ENCODE measurements at regions not wholly inside any gene's neighbourhood (a gene's known extent, or its start where the extent isn't known, plus 50 kb on each side); places are given as distances from the start of the nearest gene placed in this dataset.
A peak's percentile ranks its signal among the peaks of the same experiment; 100 is the strongest.

DNA sequence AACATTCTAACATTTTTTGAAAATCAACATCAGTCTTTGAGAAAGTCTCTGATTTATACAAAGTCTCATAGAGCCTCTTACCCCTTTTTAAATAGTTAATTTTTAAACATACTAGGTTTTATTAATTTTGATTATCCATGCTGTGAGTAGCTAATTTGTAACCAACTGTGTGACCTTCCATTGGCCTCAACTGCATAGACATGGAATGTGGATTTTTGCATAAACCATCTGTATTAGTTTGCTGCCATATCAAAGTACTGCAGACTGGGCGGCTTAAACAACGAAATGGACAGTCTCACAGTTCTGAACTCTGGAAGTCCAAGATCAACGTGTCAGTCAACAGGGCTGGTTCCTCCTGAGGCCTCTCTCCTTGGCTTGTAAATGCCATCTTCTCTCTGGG lies 89.2 kb upstream of the AJAP1 start:
- Histone ChIP-seq H3K4me3 (no peak overlapping the region), H3K27ac (no peak overlapping the region), H3K36me3 (no peaks in the 10 kb centered on the region), H3K4me1 (no peaks in the 10 kb centered on the region), H3K27me3 (peaks cover 12% of the 10 kb centered on the region), H3K9me3 (replicated peaks) (no peaks in the 10 kb centered on the region)
- no peak for DNase-seq

DNA sequence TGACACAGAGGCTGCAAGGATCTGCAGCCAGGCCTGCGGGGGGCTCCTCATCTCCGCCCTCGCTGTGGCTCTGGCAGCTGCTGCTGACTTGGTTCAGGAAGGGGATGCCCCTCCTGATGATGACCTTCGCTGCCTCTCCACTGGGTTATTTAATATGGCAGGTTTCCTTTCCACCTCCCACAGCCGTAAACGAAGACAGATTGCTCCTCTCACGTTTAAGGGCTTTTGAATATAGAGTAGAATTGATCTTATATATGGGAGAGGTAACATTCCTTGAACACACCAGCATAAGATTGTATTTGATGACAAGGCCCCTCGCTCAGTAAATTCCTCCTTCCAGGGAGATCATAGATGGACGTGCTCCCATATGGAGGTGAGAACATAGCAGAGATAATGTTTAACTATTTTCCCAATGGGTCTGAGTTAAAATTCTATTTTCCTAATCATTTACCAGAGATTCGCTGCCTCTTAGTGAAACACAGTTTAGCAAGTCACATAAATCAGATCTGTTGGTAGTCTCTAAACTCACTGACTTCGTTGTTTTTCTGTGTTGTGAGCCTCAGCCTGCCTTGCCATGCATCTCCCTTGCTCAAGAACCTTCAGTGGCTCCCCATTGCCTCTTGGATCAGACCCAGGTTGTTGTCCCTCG lies 88.5 kb upstream of the AJAP1 start:
- no peak overlapping the region for H3K27ac ChIP-seq
- H3K36me3 ChIP-seq: no peaks in the 10 kb centered on the region
- H3K4me3 ChIP-seq: no peak overlapping the region
- no peaks in the 10 kb centered on the region for H3K9me3 ChIP-seq (replicated peaks)
- no peak for DNase-seq
- H3K4me1 ChIP-seq: no peaks in the 10 kb centered on the region
- H3K27me3 ChIP-seq: peaks cover 18% of the 10 kb centered on the region

DNA sequence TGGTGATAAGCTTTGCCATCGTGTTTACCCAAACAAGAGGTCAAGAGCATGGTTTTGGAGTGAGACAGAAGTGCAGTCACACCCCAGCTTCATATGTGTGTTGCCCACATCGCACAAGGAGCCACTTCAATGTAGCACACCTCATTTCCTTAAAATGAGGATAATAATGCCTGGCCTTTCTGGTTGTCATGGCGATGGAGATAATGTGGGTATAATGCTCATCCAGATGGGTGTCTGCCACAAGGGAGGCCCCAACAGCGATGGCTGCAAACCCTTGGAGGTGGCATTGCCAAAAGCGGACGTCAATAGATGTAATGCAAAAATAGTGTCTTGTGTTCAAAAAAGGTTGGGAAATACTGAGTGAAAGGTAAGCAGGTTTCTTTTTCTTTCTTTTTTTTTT lies 83.1 kb upstream of the AJAP1 start:
- peaks cover 18% of the 10 kb centered on the region for H3K27me3 ChIP-seq
- no peak for DNase-seq
- no peaks in the 10 kb centered on the region for H3K36me3 ChIP-seq
- no peak overlapping the region for H3K27ac ChIP-seq
- no peaks in the 10 kb centered on the region for H3K9me3 ChIP-seq (replicated peaks)
- H3K4me1 ChIP-seq: no peaks in the 10 kb centered on the region
- no peak overlapping the region for H3K4me3 ChIP-seq

DNA sequence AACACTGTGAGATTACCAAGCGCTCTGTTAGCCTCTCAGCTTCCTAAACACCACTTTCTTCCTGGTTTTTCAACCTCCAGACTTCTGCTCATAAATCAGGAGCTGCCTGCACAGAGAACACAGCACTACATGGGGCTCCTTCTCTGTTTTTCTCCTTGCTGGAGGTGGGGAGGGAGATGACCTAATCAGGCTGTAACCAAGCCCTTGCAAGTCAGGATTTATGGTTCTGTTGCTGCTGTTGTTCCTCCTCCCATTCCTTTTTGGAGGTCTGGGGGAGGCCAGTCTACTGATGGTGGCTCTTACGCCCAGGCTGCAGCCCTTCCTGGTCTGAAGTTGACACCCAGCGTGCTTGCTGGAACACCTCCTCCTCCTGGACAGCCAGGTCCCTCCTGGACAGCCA lies 80.9 kb upstream of the AJAP1 start:
- Histone ChIP-seq H3K4me1 (no peaks in the 10 kb centered on the region), H3K27ac (no peak overlapping the region), H3K36me3 (no peaks in the 10 kb centered on the region), H3K4me3 (no peak overlapping the region), H3K9me3 (replicated peaks) (no peaks in the 10 kb centered on the region), H3K27me3 (peaks cover 13% of the 10 kb centered on the region)
- DNase-seq: no peak

DNA sequence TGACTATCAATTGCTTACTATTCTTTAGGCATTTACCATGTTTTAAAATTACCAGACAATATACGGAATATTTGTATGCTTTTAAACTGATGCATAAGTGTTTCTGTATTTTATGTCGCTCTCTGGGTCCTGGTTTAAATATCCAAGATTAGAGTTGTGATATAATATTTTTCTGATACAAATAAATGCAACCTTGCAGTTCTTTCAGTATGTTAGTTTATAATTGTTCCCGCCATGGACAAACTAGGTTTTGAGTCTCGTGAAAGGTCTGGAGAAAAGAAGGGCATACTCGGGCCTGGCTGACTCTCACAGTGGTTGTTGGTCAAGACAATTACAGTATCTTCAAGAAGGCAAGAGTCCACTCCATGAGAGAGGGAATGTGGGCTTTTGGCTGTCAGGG lies 72.6 kb upstream of the AJAP1 start:
- H3K36me3 ChIP-seq: no peaks in the 10 kb centered on the region
- no peak for DNase-seq
- no peak overlapping the region for H3K27ac ChIP-seq
- peaks cover 12% of the 10 kb centered on the region; the same call in 1 of the 2 replicates for H3K27me3 ChIP-seq
- no peak overlapping the region for H3K4me3 ChIP-seq
- H3K4me1 ChIP-seq: no peaks in the 10 kb centered on the region
- H3K9me3 ChIP-seq (replicated peaks): no peaks in the 10 kb centered on the region

DNA sequence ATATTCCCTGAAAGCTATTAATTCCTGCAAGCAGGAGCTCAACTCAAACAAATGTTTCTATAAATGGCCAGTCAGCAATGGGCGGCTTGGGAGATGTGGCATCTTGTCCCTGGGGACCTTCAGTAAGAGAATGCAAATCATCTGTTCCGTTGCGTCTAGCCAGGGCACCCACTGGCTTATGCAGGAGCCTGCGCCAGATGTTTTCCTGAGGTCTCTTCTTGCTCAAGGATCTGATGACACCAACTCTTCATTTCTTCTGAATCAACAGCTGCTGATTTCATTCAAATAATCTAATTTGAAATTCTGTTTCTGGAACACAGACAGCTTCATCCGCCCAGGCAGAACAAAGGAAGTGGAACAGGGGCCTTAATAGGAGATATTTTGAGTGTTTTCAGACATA lies 70.0 kb upstream of the AJAP1 start:
- peak in 1 of 2 experiments; percentile 8 for DNase-seq
- H3K27me3 ChIP-seq: peaks cover 12% of the 10 kb centered on the region; the same call in 1 of the 2 replicates
- H3K36me3 ChIP-seq: no peaks in the 10 kb centered on the region
- H3K9me3 ChIP-seq (replicated peaks): no peaks in the 10 kb centered on the region
- H3K4me1 ChIP-seq: no peaks in the 10 kb centered on the region
- H3K4me3 ChIP-seq: no peak overlapping the region
- no peak overlapping the region for H3K27ac ChIP-seq

DNA sequence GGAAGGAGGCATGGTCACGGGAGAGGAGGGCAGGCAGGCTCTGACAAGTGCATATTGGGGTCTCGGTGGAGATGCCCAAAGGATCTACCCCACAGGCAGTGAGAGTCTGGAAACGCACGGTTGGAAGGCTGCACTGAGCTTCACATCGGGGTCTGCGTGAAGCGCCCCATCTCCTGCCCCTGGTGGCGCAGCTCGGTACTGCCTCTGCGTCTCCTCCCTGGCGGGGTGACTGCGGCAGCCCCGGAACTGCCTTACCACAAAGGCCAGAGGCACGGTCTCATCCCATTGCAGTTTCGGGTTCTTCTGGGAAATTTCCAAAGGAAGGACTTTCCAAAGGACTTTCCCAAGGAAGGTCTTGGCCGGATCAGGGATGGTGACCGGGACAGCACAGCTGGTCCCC lies 69.2 kb upstream of the AJAP1 start:
- DNase-seq: peak; percentile 15 to 22
- Histone ChIP-seq H3K9me3 (replicated peaks) (no peaks in the 10 kb centered on the region), H3K27ac (no peak overlapping the region)

DNA sequence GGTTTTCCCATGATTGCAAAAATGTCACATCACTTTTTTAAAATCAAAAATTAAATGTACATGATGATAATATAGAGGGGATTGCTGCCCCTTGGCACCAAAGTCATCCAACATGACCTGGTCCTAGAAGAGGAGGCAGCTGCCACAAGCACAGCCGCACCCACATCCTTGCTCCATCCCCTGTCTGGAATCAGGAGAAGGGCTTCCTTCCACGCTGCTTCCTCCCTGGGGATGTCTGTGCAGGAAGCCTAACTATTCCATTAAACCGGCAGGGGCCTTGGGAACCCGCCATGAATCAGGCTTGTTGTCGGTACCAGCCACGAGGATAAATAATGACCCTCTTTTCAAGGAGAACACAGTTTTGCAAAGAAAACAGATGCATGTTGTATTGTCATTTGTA lies 68.7 kb upstream of the AJAP1 start:
- Histone ChIP-seq H3K36me3 (no peaks in the 10 kb centered on the region), H3K27me3 (peaks cover 14% of the 10 kb centered on the region; the same call in 1 of the 2 replicates), H3K4me1 (no peaks in the 10 kb centered on the region), H3K4me3 (no peak overlapping the region), H3K27ac (no peak overlapping the region), H3K9me3 (replicated peaks) (no peaks in the 10 kb centered on the region)
- DNase-seq: no peak

More for the DNA sequence above, 69.2 kb upstream of the AJAP1 start:
- H3K36me3 ChIP-seq: no peaks in the 10 kb centered on the region
- H3K4me3 ChIP-seq: no peak overlapping the region
- H3K4me1 ChIP-seq: no peaks in the 10 kb centered on the region
- peaks cover 13% of the 10 kb centered on the region; the same call in 1 of the 2 replicates for H3K27me3 ChIP-seq

DNA sequence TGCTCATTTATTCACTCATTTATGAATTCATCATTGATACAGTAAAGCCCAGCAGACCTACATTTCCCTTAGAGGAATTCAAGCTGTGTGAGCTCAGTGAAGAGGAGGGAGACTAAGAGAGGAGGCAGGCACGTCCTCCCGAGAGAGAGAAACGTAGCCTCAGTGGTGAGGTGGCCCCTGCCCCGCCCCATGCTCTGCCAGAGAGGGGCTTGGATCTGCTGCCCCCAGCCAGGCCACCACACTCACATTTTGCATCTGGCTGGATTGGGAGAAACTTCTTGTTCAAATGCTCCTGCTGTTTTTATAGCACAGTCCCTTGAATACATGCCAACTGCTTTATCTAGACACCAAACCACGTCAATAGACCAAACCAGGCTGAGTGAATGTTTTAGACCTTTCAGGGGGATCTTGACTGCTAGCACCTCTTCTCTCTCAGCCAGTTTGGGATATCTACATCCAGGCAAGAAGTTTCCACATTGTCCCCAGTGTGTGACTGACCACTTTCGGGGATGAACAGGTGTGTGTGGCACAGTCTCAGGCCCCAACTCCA lies 67.7 kb upstream of the AJAP1 start:
- DNase-seq: no peak
- H3K36me3 ChIP-seq: no peaks in the 10 kb centered on the region
- no peak overlapping the region for H3K4me3 ChIP-seq
- no peaks in the 10 kb centered on the region for H3K4me1 ChIP-seq
- no peaks in the 10 kb centered on the region for H3K9me3 ChIP-seq (replicated peaks)
- no peak overlapping the region for H3K27ac ChIP-seq
- peaks cover 14% of the 10 kb centered on the region; the same call in 1 of the 2 replicates for H3K27me3 ChIP-seq

DNA sequence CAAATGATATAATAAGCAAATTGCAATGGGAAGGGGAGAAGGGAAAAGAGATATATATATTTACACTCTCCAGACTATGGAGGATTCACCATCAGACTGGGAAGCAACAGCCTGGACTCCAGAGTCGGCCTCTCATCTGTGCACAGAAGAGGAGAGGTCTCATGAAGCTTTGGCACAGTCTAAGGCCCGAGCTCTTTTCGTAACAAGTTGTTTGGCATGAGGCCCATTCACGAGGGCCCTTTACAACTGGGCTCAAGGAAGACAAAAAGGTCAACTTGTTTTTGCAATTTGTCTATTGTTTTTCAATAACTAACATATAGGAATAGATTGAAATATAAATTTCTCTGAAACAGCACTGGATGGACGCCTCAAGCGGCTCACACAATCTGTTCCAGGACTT lies 66.7 kb upstream of the AJAP1 start:
- Histone ChIP-seq H3K27me3 (peaks cover 16% of the 10 kb centered on the region; the same call in 1 of the 2 replicates), H3K4me1 (no peaks in the 10 kb centered on the region), H3K4me3 (no peak overlapping the region), H3K36me3 (no peaks in the 10 kb centered on the region), H3K27ac (no peak overlapping the region), H3K9me3 (replicated peaks) (no peaks in the 10 kb centered on the region)
- DNase-seq: no peak

DNA sequence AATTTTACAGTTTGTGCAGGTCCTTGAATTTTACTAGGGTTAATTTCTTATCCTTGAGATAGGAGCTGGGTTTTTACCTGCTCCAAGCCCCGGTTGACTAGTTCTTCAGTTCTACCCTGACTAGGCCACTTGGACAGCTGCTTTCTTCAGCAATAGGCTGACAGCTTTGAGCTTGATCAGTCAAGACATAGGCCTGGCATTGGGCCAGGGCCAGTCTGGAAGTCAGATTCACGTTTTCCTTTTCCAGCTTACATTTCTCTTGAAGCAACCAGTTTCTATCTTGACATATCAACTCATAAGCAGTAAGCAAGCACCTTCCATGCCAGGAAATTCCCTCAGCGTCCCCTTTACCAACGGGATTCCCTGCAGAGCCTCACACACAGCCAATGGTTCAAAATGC lies 63.7 kb upstream of the AJAP1 start:
- H3K9me3 ChIP-seq (replicated peaks): no peaks in the 10 kb centered on the region

DNA sequence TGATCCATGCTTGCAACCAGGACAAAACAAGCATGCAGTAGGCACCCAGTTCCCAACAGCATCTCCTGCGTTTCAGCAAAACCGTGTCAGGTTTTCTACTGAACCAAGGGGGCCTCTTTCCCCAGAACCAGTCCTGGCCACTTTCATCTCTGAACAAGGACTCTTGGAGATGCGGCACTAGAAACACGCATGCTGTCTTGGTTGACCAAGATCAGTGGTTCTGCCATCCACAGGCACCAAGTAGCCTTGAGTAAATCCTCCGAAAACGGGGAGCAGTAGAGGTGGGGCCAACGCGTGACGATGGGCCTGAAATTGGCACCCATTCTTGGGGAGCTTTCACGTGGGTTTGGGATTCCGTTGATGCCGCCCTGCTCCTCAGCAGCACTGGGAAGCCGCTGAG lies 62.5 kb upstream of the AJAP1 start:
- Histone ChIP-seq H3K9me3 (replicated peaks) (no peaks in the 10 kb centered on the region), H3K27ac (no peak overlapping the region), H3K27me3 (peaks cover 25% of the 10 kb centered on the region), H3K4me1 (no peaks in the 10 kb centered on the region), H3K4me3 (no peak overlapping the region), H3K36me3 (no peaks in the 10 kb centered on the region)
- no peak for DNase-seq

More for the DNA sequence above, 63.7 kb upstream of the AJAP1 start:
- peaks cover 18% of the 10 kb centered on the region; the same call in 1 of the 2 replicates for H3K27me3 ChIP-seq
- DNase-seq: no peak
- no peak overlapping the region for H3K4me3 ChIP-seq
- no peaks in the 10 kb centered on the region for H3K36me3 ChIP-seq
- H3K27ac ChIP-seq: no peak overlapping the region
- H3K4me1 ChIP-seq: no peaks in the 10 kb centered on the region

DNA sequence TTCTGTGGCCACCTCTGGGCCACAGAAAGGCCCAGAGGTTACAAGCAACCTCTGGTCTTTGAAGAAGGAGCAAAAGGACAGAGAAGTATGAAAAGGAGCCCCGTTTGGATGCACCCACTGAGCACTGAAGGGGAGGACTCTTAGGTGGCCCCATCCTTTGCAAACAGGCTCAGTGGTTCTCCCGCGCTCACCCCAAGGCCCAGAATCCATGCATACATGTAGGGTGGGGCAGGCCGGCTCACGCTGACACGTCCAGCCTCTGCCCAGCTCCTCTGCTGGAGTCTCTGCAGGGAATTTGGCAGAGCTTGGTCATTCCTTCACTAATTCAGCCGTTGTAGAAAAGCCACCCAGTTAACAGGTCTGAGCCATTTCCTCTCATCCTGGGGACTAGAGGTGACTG lies 61.3 kb upstream of the AJAP1 start:
- Histone ChIP-seq H3K36me3 (no peaks in the 10 kb centered on the region), H3K27me3 (peaks cover 28% of the 10 kb centered on the region), H3K27ac (no peak overlapping the region), H3K4me1 (no peaks in the 10 kb centered on the region), H3K4me3 (no peak overlapping the region), H3K9me3 (replicated peaks) (no peaks in the 10 kb centered on the region)
- DNase-seq: no peak

DNA sequence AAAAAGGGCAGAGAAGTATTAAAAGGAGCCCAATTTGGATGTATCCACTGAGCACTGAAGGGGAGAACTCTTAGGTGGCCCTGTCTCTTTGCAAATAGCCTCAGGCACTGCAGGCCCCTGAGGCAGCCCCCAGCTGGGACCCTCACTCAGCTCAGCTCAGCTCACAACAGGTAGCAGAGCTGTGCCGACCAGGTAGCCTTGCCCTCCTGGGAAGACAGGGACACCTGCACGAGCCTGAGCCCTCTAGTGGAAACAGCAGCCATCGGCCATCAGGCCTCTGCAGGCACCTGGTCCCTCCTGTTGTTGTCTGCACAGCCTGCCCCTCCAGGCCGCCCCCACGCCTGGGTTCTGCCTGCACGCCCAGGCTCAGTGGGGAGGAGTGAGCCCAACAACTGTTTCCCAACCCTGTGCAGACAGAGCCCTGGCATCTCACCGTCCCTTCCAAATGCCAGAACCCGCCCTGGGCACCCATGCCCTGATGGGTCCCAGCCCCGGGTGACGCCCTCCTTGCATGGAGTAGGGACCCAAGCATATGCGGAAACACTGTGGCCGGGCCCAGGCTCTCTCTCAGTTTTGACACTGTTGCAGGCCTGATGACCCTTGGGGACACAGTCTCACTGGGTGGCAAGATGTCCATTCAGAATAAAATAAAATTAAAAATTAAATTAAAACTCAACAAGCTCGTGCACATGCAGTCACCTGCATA lies 60.0 kb upstream of the AJAP1 start:
- Histone ChIP-seq H3K27me3 (peaks cover 28% of the 10 kb centered on the region), H3K9me3 (replicated peaks) (no peaks in the 10 kb centered on the region), H3K36me3 (no peaks in the 10 kb centered on the region), H3K4me1 (no peaks in the 10 kb centered on the region), H3K4me3 (no peak overlapping the region), H3K27ac (no peak overlapping the region)
- DNase-seq: no peak

DNA sequence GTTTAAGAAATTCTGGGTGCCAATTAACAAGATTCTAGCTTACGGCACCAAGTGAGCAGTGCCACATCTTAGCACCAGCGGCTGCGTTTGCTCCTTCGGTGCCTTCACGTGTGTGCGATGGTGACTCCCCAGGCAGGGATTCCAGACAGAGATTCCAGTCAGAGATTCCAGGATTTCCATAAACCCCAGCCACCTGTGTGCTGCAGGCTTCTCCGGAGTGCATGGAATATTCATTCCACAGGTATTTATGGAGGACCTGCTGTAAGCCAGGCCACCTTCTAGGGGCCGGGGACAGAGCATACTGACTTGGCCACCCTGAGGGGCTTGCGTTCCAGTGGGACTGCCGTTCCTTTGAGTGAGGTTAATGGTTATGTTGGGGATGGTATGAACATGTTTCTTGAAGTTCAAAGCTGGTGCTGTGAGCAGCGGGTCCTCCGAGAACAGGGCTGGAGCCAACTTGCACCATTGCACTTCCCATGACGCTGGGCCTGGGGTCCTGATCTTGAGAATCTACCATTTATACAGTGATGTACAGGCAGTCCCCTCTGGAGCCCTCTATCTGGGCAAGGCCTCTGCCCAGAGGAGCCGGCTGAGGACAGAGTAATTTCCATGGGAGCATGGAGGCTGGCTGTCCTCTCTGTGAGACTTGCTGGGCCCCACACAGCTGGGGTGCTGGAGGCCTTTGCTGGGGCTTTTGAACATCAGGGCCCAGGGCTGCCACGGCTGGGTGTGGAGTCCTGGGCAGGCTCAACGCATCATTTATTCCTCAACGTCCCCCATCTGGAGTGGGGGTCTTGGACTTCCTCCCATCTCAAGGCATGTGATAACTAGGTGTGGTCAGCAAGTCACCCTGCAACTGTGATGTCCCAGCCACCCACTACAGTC lies 58.8 kb upstream of the AJAP1 start:
- no peaks in the 10 kb centered on the region for H3K4me1 ChIP-seq
- H3K27ac ChIP-seq: no peak overlapping the region
- no peaks in the 10 kb centered on the region for H3K9me3 ChIP-seq (replicated peaks)
- H3K4me3 ChIP-seq: no peak overlapping the region
- H3K36me3 ChIP-seq: no peaks in the 10 kb centered on the region
- H3K27me3 ChIP-seq: peaks cover 29% of the 10 kb centered on the region
- no peak for DNase-seq

Data from SJCRH30 (cell line).